ENCODE measurements at regions not wholly inside any gene's neighbourhood (a gene's known extent, or its start where the extent isn't known, plus 50 kb on each side); places are given as distances from the start of the nearest gene placed in this dataset.
"Not testable (repeated sequence)": the region's sequence is repeated elsewhere in the genome, so short reads cannot be mapped to it uniquely, and the experiment has no call there.

- no peaks in the 10 kb centered on the region for H3K27me3 ChIP-seq (ENCODE audit: insufficient read depth, low read length)
- no peaks in the 10 kb centered on the region for H3K36me3 ChIP-seq (ENCODE audit: insufficient read depth, low read length)
- peaks cover 11% of the 10 kb centered on the region for H3K4me1 ChIP-seq (ENCODE audit: insufficient read depth, low read length)
- H3K4me3 ChIP-seq (ENCODE audit: low read length) = no peak overlapping the region
- peaks cover 2% of the 10 kb centered on the region for H3K9me3 ChIP-seq (ENCODE audit: low read length)
- no peak overlapping the region for H2AFZ ChIP-seq (ENCODE audit: low read depth, low read length)
Observed at GRCh38 chr3:8327739-8328138, 173.9 kb upstream of the LMCD1 start.

DNA sequence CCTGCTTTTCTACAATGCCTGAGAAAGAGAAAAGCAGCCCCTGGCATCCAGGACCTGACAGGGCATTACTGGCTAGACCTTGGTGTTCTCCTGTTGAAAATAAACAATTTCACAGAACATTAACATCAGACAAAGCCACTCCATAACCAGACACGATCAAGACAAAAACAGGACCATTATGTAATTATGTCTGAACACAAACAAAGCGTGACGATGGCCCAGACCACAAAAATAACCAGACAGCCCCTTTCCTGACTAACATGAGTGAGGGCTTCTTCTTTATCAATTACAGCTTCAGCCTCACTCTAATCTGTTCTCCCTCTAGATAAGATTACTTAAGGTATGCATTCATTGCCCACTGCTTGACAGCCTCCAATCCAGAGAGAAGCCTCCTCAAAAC, 172.7 kb upstream of the LMCD1 start:
- H3K36me3 ChIP-seq (ENCODE audit: insufficient read depth, low read length) = no peaks in the 10 kb centered on the region
- peaks cover 11% of the 10 kb centered on the region for H3K4me1 ChIP-seq (ENCODE audit: insufficient read depth, low read length)
- H3K4me3 ChIP-seq (ENCODE audit: low read length) = no peak overlapping the region
- no peak overlapping the region for H2AFZ ChIP-seq (ENCODE audit: low read depth, low read length)
- H3K27me3 ChIP-seq (ENCODE audit: insufficient read depth, low read length) = no peaks in the 10 kb centered on the region
- peaks cover 2% of the 10 kb centered on the region for H3K9me3 ChIP-seq (ENCODE audit: low read length)

- no peak overlapping the region for H3K4me3 ChIP-seq (ENCODE audit: low read length)
- peaks cover 11% of the 10 kb centered on the region for H3K4me1 ChIP-seq (ENCODE audit: insufficient read depth, low read length)
- peaks cover 2% of the 10 kb centered on the region for H3K9me3 ChIP-seq (ENCODE audit: low read length)
- no peak overlapping the region for H2AFZ ChIP-seq (ENCODE audit: low read depth, low read length)
- H3K27me3 ChIP-seq (ENCODE audit: insufficient read depth, low read length) = no peaks in the 10 kb centered on the region
- no peaks in the 10 kb centered on the region for H3K36me3 ChIP-seq (ENCODE audit: insufficient read depth, low read length)
Observed at GRCh38 chr3:8329598-8329997, 172.0 kb upstream of the LMCD1 start.

GRCh38 chr3:8336456-8336855, 165.2 kb upstream of the LMCD1 start:
- Histone ChIP-seq H2AFZ (ENCODE audit: low read depth, low read length) (no peak overlapping the region), H3K27me3 (ENCODE audit: insufficient read depth, low read length) (no peaks in the 10 kb centered on the region), H3K9me3 (ENCODE audit: low read length) (peaks cover 2% of the 10 kb centered on the region), H3K36me3 (ENCODE audit: insufficient read depth, low read length) (no peaks in the 10 kb centered on the region), H3K4me3 (ENCODE audit: low read length) (no peak overlapping the region), H3K4me1 (ENCODE audit: insufficient read depth, low read length) (no peaks in the 10 kb centered on the region)

DNA sequence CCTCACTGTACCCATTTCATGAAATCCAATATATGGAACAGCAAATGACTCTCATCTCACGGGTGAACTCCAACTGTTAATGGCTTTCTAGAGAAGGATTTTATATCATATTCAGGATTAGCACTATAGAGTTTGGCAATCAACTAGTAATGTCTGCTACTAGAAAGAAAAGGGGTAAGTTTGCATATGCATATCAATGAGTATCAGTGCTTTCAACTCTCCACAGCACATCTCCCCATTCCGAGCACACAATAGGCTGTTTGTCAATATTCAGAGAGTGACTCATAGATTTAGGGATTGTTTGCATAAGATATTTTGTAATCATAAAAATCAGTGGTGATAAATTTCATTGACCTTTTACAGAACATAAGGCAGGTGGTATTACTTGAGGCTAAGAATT, 163.2 kb upstream of the LMCD1 start:
- Histone ChIP-seq H2AFZ (ENCODE audit: low read depth, low read length) (no peak overlapping the region), H3K27me3 (ENCODE audit: insufficient read depth, low read length) (no peaks in the 10 kb centered on the region), H3K36me3 (ENCODE audit: insufficient read depth, low read length) (no peaks in the 10 kb centered on the region), H3K9me3 (ENCODE audit: low read length) (no peaks in the 10 kb centered on the region), H3K4me3 (ENCODE audit: low read length) (no peak overlapping the region), H3K4me1 (ENCODE audit: insufficient read depth, low read length) (no peaks in the 10 kb centered on the region)

DNA sequence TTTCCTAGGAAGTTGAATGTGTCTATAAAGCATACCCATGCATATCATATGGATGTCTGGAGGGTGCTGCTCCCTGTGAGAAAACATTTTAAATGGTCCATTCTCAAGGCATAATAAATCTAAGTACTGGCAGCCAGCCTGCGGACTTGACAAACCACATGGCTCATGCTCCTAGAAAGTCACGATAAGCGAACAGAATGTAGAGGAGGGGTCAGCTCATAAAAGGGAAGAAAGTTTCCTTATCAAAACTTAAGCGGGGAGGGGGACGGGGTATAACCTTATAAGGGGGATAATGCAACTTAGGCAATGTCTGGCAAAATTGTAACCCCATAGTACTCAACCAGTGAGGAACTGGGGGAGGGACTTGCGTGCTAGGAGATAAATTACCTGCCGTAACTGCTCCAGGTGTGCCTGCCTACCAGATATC, 159.8 kb upstream of the LMCD1 start:
- Histone ChIP-seq H3K36me3 (ENCODE audit: insufficient read depth, low read length) (no peaks in the 10 kb centered on the region), H3K27me3 (ENCODE audit: insufficient read depth, low read length) (no peaks in the 10 kb centered on the region), H3K4me3 (ENCODE audit: low read length) (no peak overlapping the region), H2AFZ (ENCODE audit: low read depth, low read length) (no peak overlapping the region), H3K4me1 (ENCODE audit: insufficient read depth, low read length) (no peaks in the 10 kb centered on the region), H3K9me3 (ENCODE audit: low read length) (no peaks in the 10 kb centered on the region)

DNA sequence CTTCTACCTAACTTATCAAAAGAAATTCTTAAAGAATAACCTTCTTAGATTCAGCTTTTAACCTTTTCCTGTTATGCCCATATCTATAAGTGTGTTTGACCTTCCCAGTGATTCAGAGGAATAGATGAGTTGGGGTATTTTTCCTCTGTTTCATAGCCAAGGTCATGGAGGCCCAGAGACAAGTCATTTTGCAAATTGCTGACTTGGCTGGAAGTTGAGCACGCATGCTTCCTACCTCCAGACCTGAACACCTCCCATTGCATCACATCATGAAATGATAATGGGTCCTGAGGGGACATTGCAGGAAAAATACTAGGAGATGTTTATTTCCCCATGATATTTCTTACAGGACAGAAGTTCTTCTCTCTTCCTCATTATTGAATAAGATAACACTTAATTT, 158.6 kb upstream of the LMCD1 start:
- Histone ChIP-seq H3K4me3 (ENCODE audit: low read length) (no peak overlapping the region), H3K4me1 (ENCODE audit: insufficient read depth, low read length) (no peaks in the 10 kb centered on the region), H2AFZ (ENCODE audit: low read depth, low read length) (no peak overlapping the region), H3K9me3 (ENCODE audit: low read length) (no peaks in the 10 kb centered on the region), H3K27me3 (ENCODE audit: insufficient read depth, low read length) (no peaks in the 10 kb centered on the region), H3K36me3 (ENCODE audit: insufficient read depth, low read length) (no peaks in the 10 kb centered on the region)

GRCh38 chr3:8345398-8345797, 156.2 kb upstream of the LMCD1 start:
- Histone ChIP-seq H2AFZ (ENCODE audit: low read depth, low read length) (no peak overlapping the region), H3K36me3 (ENCODE audit: insufficient read depth, low read length) (no peaks in the 10 kb centered on the region), H3K9me3 (ENCODE audit: low read length) (no peaks in the 10 kb centered on the region), H3K27me3 (ENCODE audit: insufficient read depth, low read length) (no peaks in the 10 kb centered on the region), H3K4me3 (ENCODE audit: low read length) (no peak overlapping the region), H3K4me1 (ENCODE audit: insufficient read depth, low read length) (no peaks in the 10 kb centered on the region)

- H3K9me3 ChIP-seq (ENCODE audit: low read length) = no peaks in the 10 kb centered on the region
- no peaks in the 10 kb centered on the region for H3K36me3 ChIP-seq (ENCODE audit: insufficient read depth, low read length)
- no peak overlapping the region for H3K4me3 ChIP-seq (ENCODE audit: low read length)
- no peak overlapping the region for H2AFZ ChIP-seq (ENCODE audit: low read depth, low read length)
- H3K27me3 ChIP-seq (ENCODE audit: insufficient read depth, low read length) = no peaks in the 10 kb centered on the region
- no peaks in the 10 kb centered on the region for H3K4me1 ChIP-seq (ENCODE audit: insufficient read depth, low read length)
Observed at GRCh38 chr3:8348076-8348475, 153.5 kb upstream of the LMCD1 start.

- H3K27me3 ChIP-seq (ENCODE audit: insufficient read depth, low read length) = no peaks in the 10 kb centered on the region
- no peaks in the 10 kb centered on the region for H3K9me3 ChIP-seq (ENCODE audit: low read length)
- no peak overlapping the region for H2AFZ ChIP-seq (ENCODE audit: low read depth, low read length)
- H3K36me3 ChIP-seq (ENCODE audit: insufficient read depth, low read length) = no peaks in the 10 kb centered on the region
- H3K4me1 ChIP-seq (ENCODE audit: insufficient read depth, low read length) = no peaks in the 10 kb centered on the region
- no peak overlapping the region for H3K4me3 ChIP-seq (ENCODE audit: low read length)
Observed at GRCh38 chr3:8352475-8352874, 149.1 kb upstream of the LMCD1 start.

DNA sequence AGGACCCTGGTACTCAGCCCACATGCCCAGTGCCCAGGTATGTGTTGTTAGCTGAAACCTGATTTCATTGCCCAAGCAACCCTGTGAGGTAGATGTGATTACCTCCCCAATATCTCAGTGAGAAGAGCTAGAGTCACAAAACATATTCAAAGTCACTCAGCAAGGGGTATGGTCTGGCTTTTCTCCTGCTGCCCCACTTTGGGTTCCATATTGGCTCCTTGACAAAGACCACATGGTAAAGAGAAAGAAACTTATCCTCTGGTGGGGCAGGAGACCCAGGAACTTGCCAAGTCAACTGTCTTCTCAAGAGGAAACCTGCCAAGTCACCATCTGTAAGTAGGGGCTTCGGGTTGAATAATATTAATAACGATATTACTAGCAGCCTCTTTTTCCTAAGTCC, 148.3 kb upstream of the LMCD1 start:
- Histone ChIP-seq H3K9me3 (ENCODE audit: low read length) (no peaks in the 10 kb centered on the region), H2AFZ (ENCODE audit: low read depth, low read length) (no peak overlapping the region), H3K4me3 (ENCODE audit: low read length) (no peak overlapping the region), H3K27me3 (ENCODE audit: insufficient read depth, low read length) (no peaks in the 10 kb centered on the region), H3K4me1 (ENCODE audit: insufficient read depth, low read length) (no peaks in the 10 kb centered on the region), H3K36me3 (ENCODE audit: insufficient read depth, low read length) (no peaks in the 10 kb centered on the region)

DNA sequence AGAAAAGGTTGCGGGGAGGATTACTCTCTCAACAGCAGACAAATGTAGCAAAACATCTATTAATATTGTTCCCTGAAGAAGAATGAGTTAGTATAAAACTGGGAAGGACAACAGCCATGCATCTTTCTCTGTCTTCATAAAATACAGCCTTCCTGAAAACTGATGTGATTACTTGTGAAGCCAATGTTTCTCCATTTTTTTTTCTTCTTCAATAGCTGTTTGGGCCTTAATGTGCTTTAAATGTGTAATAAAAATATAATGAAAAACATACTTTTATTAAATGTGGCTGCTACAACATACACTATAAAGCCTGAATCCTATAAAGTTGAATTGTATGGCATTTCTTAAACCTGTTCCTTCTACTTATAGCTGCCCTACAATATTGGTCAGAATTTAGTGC, 146.3 kb upstream of the LMCD1 start:
- H3K9me3 ChIP-seq (ENCODE audit: low read length) = no peaks in the 10 kb centered on the region
- no peaks in the 10 kb centered on the region for H3K4me1 ChIP-seq (ENCODE audit: insufficient read depth, low read length)
- H3K4me3 ChIP-seq (ENCODE audit: low read length) = no peak overlapping the region
- H3K27me3 ChIP-seq (ENCODE audit: insufficient read depth, low read length) = no peaks in the 10 kb centered on the region
- H3K36me3 ChIP-seq (ENCODE audit: insufficient read depth, low read length) = no peaks in the 10 kb centered on the region
- no peak overlapping the region for H2AFZ ChIP-seq (ENCODE audit: low read depth, low read length)

DNA sequence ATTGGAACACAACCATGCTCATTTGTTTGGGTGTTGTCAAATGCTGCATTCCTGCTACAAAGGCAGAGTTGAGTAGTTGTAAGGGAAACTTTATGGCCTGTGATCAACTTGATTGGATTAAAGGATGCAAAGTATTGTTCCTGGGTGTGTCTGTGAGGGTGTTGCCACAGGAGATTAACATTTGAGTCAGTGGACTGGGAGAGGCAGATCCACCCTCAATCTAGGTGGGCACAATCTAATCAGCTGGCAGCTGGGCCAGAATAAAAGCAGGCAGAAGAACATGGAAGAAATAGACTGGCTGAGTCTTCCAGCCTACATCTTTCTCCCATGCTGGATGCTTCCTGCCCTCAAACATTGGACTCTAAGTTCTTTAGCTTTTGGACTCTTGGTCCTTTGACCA, 145.6 kb upstream of the LMCD1 start:
- not testable (repeated sequence) for H3K27me3 ChIP-seq (ENCODE audit: insufficient read depth, low read length); H3K9me3 ChIP-seq (ENCODE audit: low read length); H3K4me1 ChIP-seq (ENCODE audit: insufficient read depth, low read length); H3K36me3 ChIP-seq (ENCODE audit: insufficient read depth, low read length); H2AFZ ChIP-seq (ENCODE audit: low read depth, low read length); H3K4me3 ChIP-seq (ENCODE audit: low read length)

GRCh38 chr3:8357859-8358258, 143.8 kb upstream of the LMCD1 start:
- Histone ChIP-seq H3K27me3 (ENCODE audit: insufficient read depth, low read length) (no peaks in the 10 kb centered on the region), H3K36me3 (ENCODE audit: insufficient read depth, low read length) (no peaks in the 10 kb centered on the region), H3K4me1 (ENCODE audit: insufficient read depth, low read length) (no peaks in the 10 kb centered on the region), H3K9me3 (ENCODE audit: low read length) (no peaks in the 10 kb centered on the region), H3K4me3 (ENCODE audit: low read length) (no peak overlapping the region), H2AFZ (ENCODE audit: low read depth, low read length) (no peak overlapping the region)

Data from neuron (in vitro differentiated cells).